ENCODE measurements at regions not wholly inside any gene's neighbourhood (a gene's known extent, or its start where the extent isn't known, plus 50 kb on each side); places are given as distances from the start of the nearest gene placed in this dataset.
A peak's percentile ranks its signal among the peaks of the same experiment; 100 is the strongest.

- ATAC-seq, result no peak
Measured at GRCh38 chr6:9507136-9507895, 907.6 kb downstream of the TFAP2A start.

DNA sequence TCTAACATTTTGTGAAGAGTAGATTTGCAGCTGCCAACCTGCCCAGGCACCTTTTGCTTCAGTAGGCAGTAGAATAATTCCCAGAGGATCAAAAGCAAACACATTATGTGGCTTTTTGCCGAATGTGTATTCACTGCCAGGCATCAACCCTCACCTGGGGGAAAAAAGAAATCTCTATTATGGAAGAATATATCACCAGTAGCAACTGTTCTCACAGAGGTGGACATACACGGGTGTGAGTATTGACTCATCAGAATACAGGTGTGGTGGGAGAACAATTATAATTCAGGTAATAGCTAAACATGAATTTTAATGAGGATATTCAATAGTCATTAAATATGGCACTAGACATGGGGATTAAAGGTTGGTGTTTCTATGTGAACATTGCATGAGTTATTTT is 910.7 kb downstream of the TFAP2A start:
- no peak for ATAC-seq

DNA sequence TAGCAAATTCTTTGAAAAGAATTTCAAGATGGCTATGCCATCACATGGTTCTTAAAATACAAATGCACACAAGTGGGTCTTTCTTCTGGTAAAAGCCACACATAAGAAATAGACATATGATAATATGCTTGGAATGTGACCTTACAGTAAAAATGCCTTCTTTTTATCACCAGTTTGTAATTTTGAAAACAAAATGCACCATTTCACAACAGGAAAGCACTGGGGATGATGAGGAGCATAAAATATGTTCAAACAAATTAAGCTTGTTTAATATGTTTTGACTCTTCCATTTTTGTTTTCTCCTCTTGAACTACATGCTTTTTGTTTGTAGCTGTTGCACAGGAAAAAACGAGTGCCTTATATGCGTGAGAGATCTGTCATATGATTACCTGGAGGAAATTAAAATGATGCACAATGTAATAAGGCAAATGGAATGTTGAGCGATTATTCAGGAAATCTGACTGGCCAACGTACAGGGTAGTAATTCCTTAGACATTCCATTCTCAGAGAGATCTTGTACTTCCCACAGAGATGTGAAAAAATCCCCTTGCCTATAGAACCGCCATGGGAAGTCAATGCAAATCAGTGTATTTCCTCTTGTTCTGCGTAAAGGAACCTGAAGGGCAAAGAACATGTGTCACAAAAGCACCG is 911.6 kb downstream of the TFAP2A start:
- ATAC-seq, result no peak

DNA sequence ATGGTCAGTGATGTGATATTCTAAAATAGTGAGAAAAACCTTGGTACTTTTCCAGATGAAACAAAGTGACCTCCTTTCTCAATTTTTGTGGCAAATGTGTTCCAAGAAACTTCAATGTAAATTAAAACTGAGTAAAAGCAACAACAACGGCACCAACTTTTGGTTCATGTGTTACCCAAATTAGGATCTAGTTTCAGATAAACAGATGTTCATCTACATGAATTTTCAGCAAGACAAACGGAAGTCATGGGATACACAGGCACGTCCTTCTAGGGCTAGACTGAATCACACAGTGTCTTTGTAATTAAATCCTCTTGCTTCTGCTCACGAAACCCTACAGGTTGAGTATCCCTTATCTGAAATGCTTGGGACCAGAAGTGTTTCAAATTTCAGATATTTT is 915.2 kb downstream of the TFAP2A start:
- ATAC-seq, result no peak

GRCh38 chr6:9496837-9497236 is 918.0 kb downstream of the TFAP2A start:
- no peak for ATAC-seq

- no peak for ATAC-seq
Measured at GRCh38 chr6:9494864-9495263, 920.0 kb downstream of the TFAP2A start.

DNA sequence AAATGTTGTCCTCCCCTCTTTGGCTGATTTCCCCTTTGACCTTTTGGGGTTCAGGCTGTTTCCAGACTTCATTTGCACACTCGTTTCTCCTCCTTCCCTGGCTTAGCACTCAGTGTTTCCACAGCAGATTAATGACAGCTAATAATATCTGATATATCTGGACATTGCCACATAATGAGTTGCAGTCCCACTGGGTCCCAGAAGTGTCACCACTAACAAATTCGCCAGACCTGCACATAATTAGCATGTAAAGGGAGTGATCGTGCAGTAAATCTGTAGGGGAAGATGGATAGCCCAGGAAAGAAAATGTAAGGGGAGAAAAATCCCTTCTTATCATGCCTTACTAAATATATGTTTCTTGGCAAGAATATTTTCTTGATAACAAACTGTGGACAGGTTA is 922.1 kb downstream of the TFAP2A start:
- ATAC-seq, result no peak

DNA sequence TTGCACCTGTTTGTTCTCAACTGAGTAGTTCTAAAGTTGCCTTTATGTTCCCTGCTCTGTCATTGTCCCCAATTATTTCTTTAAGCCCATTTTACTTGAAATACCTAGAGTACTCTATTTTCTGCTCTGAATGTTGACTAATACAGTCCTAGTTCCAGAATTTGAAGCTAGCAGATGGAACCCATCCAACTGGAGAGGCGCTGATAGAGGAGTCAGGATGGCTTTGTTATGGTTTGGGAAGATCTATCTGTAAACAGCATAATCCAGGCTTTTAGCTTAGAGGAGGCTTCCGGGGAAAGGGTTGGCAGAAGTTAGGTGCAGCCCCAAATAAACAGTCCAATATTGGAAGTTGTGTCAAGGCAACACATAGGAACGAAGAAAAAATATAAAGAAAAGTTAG is 927.7 kb downstream of the TFAP2A start:
- ATAC-seq, result no peak

- ATAC-seq, result no peak
Measured at GRCh38 chr6:9485992-9486391, 928.9 kb downstream of the TFAP2A start.

- ATAC-seq, result no peak
Measured at GRCh38 chr6:9484686-9485085, 930.2 kb downstream of the TFAP2A start.

DNA sequence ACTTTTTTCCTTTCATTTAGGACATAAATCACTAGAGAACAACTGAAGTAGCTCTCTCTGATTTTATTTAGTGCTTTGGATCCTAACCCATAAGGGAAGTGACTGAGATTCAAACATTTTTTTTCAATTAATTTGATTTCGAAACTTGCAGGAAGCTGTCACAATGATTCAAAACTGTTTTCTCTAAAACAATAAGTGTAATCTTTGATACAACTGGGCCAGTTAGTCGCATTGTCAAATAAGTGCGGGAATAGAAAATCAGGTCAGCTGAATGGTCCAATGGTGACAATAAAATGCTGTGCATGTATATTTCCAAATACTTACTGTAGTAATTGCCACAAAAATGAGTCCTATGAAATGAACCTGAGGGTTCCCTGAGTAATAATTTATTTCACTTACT is 930.8 kb downstream of the TFAP2A start:
- ATAC-seq, result no peak

GRCh38 chr6:9482030-9482738 is 932.7 kb downstream of the TFAP2A start:
- ATAC-seq, result peak; percentile 74 to 78

- ATAC-seq, result no peak
Measured at GRCh38 chr6:9481292-9482029, 933.4 kb downstream of the TFAP2A start.

DNA sequence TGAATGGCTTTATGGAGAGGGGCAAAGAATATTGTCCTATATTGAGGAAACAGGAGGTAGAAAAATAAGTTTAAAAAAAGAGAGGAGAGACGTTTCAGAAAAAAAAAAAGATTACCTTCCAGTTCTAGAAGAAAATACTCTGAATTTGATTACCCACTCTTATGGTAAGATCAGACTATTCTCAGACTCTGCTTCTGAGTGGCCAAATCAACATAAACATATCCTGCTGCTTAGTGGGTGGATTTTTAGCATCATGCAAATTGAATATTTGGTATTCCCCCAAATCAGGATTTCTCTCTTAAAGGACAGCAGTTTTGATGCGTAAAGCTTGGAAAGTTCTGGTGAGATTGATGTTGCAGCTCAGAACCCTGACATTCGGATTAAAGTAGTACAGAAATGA is 946.6 kb downstream of the TFAP2A start:
- no peak for ATAC-seq

- no peak for ATAC-seq
Measured at GRCh38 chr6:9467741-9468140, 947.1 kb downstream of the TFAP2A start.

GRCh38 chr6:9464583-9464982 is 950.3 kb downstream of the TFAP2A start:
- no peak for ATAC-seq

DNA sequence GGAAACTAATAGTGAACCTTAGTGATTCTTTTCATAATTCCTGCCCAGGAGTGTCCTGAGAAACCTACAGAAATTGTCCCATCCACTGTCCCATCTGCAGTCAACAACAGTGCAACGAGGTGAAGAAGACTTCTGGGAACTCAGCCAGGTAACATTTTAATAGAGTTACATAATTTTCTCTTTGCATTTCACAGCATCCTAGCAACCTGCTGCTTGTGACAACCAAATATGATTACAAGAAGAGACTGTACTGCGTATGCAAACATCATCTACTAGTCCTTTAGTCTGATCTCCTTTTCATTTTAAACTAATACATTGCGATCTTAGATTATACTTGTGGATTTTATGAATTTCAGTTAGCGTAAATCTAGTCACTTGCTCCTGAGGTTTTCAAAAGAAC is 951.6 kb downstream of the TFAP2A start:
- no peak for ATAC-seq

DNA sequence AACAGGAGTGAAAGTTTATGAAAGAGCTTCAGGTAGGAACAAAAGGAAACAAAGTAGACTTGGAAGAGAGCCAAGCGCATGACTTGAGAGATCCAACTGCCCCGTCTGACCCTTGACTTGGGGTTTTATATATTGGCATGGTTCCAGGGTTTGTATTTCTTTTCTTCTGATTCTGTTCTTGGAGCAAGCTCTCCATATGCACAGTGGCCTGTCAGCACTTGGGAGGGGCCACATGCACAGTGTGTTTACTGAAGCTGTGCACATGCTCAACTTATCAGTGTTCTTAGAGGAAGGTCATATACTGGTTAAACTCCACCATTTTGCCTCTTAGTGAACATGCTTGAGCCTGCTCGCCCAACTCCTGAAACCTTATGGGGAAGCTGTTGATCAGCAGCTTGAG is 953.7 kb downstream of the TFAP2A start:
- no peak for ATAC-seq

GRCh38 chr6:9458424-9458823 is 956.5 kb downstream of the TFAP2A start:
- no peak for ATAC-seq

DNA sequence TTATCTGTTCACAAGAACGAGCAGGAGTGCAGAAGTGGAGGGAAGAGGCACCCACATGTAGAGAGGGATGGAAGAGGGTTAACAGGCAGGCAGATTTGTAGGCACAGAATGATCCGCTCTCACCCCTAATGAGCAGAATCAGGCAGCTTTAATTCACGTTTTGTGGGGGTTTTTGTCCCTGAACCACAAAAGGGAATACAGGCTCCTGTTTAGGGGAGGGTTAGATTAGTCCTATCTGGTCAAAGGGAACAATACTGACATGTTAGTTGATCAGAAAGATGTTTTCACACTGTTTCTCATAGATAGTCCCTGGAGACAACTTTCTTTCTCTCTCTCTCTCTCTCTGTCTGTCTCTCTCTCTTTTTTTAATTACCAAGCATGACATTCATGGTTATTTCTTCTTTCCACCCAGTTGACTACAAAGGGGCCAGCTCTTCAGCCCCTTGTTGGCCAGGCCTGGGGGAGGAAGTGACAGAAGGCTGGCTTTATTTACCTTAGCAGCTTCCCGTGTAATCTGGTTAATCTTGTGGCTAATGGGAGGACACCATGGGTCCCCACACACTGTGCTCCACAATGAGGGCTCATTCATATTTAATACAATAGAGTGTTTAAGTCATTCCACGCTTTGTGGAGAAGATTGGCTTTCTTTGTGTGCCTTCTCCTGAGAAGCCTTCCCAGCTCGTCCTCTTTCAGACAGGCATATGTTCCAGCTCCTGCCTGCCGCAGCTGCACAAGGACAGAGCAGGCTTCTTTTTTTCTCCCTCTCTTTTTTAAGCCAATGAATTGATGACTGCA is 958.8 kb downstream of the TFAP2A start:
- ATAC-seq, result no peak

DNA sequence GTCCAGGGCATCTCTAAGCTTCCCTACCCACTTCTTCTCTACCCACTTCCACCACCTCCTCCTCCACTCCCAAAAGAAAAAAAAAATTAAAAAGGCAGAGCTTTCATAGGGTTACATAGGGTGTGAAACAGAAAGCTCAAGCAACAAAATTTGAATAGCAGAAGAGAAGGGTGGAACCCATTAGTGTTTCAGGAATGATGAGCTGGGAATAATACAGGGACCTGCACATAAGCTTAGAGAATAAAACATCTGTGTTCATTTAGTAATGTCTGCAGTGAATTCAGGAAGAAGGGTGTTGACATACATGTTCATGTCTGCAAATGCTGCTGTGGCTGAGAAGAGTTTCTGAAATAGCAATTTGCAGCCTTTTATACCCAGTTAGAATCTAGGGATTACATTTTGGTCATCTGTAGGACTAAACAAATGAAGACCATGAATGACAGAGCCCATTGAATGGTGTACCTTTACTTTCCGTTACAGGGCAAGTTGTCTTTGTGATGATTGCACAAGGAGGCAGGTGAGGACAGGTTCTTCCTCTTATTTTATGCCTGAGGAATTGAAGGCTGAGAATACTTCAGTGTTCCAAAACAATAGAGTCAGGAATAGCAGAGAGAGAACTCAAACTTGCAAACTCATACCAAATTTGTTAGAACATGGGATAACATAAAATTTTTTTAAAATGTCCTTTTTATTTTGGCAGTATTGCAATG is 975.1 kb downstream of the TFAP2A start:
- ATAC-seq, result no peak

GRCh38 chr6:9437836-9438235 is 977.0 kb downstream of the TFAP2A start:
- ATAC-seq, result no peak
